ENCODE measurements at regions not wholly inside any gene's neighbourhood (a gene's known extent, or its start where the extent isn't known, plus 50 kb on each side); places are given as distances from the start of the nearest gene placed in this dataset.

DNA sequence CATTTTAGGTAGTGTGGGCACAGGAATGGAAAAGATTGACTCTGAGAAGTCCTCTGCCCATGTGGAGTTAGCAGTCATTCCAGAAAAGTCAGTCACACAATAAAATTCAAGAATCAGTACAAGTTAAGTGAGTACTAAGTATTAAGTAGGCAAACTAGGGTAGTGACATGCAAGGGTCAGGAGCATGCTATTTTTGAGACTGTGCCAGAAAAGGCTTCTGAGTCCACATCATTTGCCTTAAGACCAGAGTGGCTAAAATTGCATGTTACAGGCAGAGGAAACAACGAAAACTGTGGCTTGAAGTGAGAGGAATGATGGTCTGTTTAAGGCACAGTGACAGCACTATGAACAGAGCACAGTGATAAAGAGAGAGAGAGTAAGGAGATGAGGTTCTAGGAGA, 108.9 kb downstream of the SLC6A15 start:
- Histone ChIP-seq H3K9ac (ENCODE audit: low read depth, low read length) (no peak overlapping the region), H3K36me3 (ENCODE audit: insufficient read depth, low read length) (no peaks in the 10 kb centered on the region), H3K4me2 (ENCODE audit: insufficient read depth, low read length) (no peak overlapping the region), H3K79me2 (ENCODE audit: insufficient read depth, low read length) (no peaks in the 10 kb centered on the region), H3K9me3 (ENCODE audit: insufficient read depth, low read length, severe bottlenecking) (no peaks in the 10 kb centered on the region), H3K4me1 (ENCODE audit: insufficient read depth, low read length) (no peaks in the 10 kb centered on the region), H3K27me3 (ENCODE audit: insufficient read depth, low read length, poor library complexity) (no peaks in the 10 kb centered on the region), H4K20me1 (ENCODE audit: insufficient read depth, low read length) (no peaks in the 10 kb centered on the region), H2AFZ (ENCODE audit: low read depth, low read length) (no peak overlapping the region), H3K4me3 (ENCODE audit: low read depth in 1 of 2, low read length in 2 of 2) (no peak overlapping the region), H3K27ac (ENCODE audit: low read length) (no peak overlapping the region)
- DNase-seq: no peak
- TF ChIP-seq EZH2 (IDR thresholded peaks at IDR 0.05; ENCODE audit: borderline replicate concordance, low read depth, low read length, severe bottlenecking): no peak
- TF ChIP-seq, protein P1, sequence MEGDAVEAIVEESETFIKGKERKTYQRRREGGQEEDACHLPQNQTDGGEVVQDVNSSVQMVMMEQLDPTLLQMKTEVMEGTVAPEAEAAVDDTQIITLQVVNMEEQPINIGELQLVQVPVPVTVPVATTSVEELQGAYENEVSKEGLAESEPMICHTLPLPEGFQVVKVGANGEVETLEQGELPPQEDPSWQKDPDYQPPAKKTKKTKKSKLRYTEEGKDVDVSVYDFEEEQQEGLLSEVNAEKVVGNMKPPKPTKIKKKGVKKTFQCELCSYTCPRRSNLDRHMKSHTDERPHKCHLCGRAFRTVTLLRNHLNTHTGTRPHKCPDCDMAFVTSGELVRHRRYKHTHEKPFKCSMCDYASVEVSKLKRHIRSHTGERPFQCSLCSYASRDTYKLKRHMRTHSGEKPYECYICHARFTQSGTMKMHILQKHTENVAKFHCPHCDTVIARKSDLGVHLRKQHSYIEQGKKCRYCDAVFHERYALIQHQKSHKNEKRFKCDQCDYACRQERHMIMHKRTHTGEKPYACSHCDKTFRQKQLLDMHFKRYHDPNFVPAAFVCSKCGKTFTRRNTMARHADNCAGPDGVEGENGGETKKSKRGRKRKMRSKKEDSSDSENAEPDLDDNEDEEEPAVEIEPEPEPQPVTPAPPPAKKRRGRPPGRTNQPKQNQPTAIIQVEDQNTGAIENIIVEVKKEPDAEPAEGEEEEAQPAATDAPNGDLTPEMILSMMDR (IDR thresholded peaks at IDR 0.05; ENCODE audit: borderline replicate concordance, extremely low read depth, low read length, poor library complexity, severe bottlenecking): no peak
- no peak for ATAC-seq (ENCODE audit: insufficient read depth, low read depth)

DNA sequence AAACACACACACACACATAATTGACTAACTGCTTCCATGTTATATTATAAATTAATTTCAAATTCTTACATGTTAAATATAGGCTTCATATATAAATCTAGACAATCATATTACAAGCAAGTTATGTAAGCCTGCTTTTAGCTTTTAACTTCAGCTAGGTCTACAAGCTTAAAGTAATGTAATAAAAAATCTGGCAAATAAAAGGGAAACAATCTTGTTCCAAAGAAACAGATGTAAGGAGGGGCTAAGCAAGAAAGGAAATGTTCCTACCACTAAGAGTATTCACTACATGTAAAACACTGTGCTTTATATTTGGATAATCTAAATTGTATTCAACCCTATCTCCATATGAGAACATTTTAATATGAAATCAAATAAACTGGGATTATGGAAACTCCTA, 110.4 kb downstream of the SLC6A15 start:
- H3K27me3 ChIP-seq (ENCODE audit: insufficient read depth, low read length, poor library complexity): no peaks in the 10 kb centered on the region

DNA sequence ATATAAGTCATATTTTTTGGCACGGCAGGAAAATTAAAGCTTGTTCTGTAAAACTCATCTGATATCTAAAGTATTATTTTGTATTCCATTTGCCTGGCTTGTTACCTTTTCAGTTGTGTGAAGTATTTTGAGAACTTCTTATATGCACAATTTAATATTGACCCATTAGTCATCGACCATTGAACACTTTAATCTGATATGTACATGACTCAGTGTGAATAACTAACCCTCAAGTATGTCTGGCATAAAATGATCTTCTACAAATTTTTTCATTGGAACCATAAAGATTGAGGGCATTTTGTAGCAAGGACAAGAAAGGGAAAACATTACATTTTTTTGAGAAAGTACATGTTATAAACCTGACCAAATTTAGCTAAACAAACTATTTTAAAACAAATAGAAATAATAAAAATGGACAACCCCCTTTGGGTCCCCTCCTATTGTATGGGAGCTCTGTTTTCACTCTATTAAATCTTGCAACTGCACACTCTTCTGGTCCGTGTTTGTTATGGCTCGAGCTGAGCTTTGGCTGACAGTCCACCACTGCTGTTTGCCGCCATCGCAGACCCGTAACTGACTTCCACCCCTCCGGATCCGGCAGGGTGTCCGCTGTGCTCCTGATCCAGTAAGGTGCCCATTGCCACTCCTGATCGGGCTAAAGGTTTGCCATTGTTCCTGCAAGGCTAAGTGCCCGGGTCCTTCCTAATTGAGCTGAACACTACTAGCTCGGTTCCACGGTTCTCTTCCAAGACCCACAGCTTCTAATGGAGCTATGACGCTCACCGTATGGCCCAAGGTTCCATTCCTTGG, 118.8 kb downstream of the SLC6A15 start:
- no peak overlapping the region for H3K9ac ChIP-seq (ENCODE audit: low read depth, low read length)
- no peaks in the 10 kb centered on the region for H3K79me2 ChIP-seq (ENCODE audit: insufficient read depth, low read length)
- ATAC-seq (ENCODE audit: insufficient read depth, low read depth): no peak
- H3K4me3 ChIP-seq (ENCODE audit: low read depth in 1 of 2, low read length in 2 of 2): no peak overlapping the region
- no peaks in the 10 kb centered on the region for H3K4me1 ChIP-seq (ENCODE audit: insufficient read depth, low read length)
- H3K4me2 ChIP-seq (ENCODE audit: insufficient read depth, low read length): no peak overlapping the region
- no peak overlapping the region for H3K27ac ChIP-seq (ENCODE audit: low read length)
- H3K36me3 ChIP-seq (ENCODE audit: insufficient read depth, low read length): no peaks in the 10 kb centered on the region
- TF ChIP-seq, protein P1 (IDR thresholded peaks at IDR 0.05; ENCODE audit: borderline replicate concordance, extremely low read depth, low read length, poor library complexity, severe bottlenecking): no peak
- no peak for TF ChIP-seq EZH2 (IDR thresholded peaks at IDR 0.05; ENCODE audit: borderline replicate concordance, low read depth, low read length, severe bottlenecking)
- H3K9me3 ChIP-seq (ENCODE audit: insufficient read depth, low read length, severe bottlenecking): no peaks in the 10 kb centered on the region
- H4K20me1 ChIP-seq (ENCODE audit: insufficient read depth, low read length): no peaks in the 10 kb centered on the region
- no peak overlapping the region for H2AFZ ChIP-seq (ENCODE audit: low read depth, low read length)
- DNase-seq: no peak
- H3K27me3 ChIP-seq (ENCODE audit: insufficient read depth, low read length, poor library complexity): no peaks in the 10 kb centered on the region

More for the DNA sequence above, 110.4 kb downstream of the SLC6A15 start:
- TF ChIP-seq, protein P1 (IDR thresholded peaks at IDR 0.05; ENCODE audit: borderline replicate concordance, extremely low read depth, low read length, poor library complexity, severe bottlenecking): no peak
- no peak for TF ChIP-seq EZH2 (IDR thresholded peaks at IDR 0.05; ENCODE audit: borderline replicate concordance, low read depth, low read length, severe bottlenecking)
- DNase-seq (no peak), ATAC-seq (ENCODE audit: insufficient read depth, low read depth) (no peak)
- Histone ChIP-seq H3K9ac (ENCODE audit: low read depth, low read length) (no peak overlapping the region), H3K4me3 (ENCODE audit: low read depth in 1 of 2, low read length in 2 of 2) (no peak overlapping the region), H3K79me2 (ENCODE audit: insufficient read depth, low read length) (no peaks in the 10 kb centered on the region), H2AFZ (ENCODE audit: low read depth, low read length) (no peak overlapping the region), H3K9me3 (ENCODE audit: insufficient read depth, low read length, severe bottlenecking) (no peaks in the 10 kb centered on the region), H4K20me1 (ENCODE audit: insufficient read depth, low read length) (no peaks in the 10 kb centered on the region), H3K27ac (ENCODE audit: low read length) (no peak overlapping the region), H3K4me2 (ENCODE audit: insufficient read depth, low read length) (no peak overlapping the region), H3K4me1 (ENCODE audit: insufficient read depth, low read length) (no peaks in the 10 kb centered on the region), H3K36me3 (ENCODE audit: insufficient read depth, low read length) (no peaks in the 10 kb centered on the region)

All from DND-41 (cell line).